ENCODE measurements at regions not wholly inside any gene's neighbourhood (a gene's known extent, or its start where the extent isn't known, plus 50 kb on each side); places are given as distances from the start of the nearest gene placed in this dataset.

DNA sequence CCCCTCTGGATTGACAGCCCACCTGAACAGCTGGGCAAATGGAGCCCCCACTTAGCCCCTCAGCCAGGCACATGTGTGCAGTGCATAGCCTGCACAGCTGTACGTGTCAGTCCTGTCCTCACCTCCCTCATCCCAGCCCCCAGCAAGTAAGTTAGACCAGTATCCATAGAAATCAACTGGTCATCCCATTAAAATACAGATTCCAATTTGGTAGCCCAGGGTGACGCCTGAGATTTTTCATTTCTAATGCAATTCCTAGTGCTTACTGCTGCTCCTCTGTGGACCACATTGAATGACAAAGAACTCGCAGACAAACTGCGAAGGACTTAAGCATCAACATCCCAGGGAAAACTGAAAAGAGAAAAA, 99.0 kb upstream of the GJB5 start:
- Histone ChIP-seq H3K4me3 (ENCODE audit: low read depth, low read length) (no peak overlapping the region), H3K27me3 (replicated peaks; ENCODE audit: control insufficient read depth, insufficient read depth, low read length) (no peaks in the 10 kb centered on the region), H3K4me1 (no peaks in the 10 kb centered on the region), H3K9me3 (no peaks in the 10 kb centered on the region), H3K36me3 (ENCODE audit: control insufficient read depth, insufficient read depth, low read length) (no peaks in the 10 kb centered on the region)
- intact Hi-C loops (cut with micrococcal nuclease; ENCODE audit: unreplicated experiment): no loop called here
- BruUV-seq (replicated peaks): no TSS peak
- no peaks in the 10 kb centered on the region for H3K4me1 Mint-ChIP-seq (ENCODE audit: low read depth, unreplicated experiment)
- ChIA-PET POLR2A (no interaction called here), CTCF (no interaction called here)
- TF ChIP-seq, protein P1, sequence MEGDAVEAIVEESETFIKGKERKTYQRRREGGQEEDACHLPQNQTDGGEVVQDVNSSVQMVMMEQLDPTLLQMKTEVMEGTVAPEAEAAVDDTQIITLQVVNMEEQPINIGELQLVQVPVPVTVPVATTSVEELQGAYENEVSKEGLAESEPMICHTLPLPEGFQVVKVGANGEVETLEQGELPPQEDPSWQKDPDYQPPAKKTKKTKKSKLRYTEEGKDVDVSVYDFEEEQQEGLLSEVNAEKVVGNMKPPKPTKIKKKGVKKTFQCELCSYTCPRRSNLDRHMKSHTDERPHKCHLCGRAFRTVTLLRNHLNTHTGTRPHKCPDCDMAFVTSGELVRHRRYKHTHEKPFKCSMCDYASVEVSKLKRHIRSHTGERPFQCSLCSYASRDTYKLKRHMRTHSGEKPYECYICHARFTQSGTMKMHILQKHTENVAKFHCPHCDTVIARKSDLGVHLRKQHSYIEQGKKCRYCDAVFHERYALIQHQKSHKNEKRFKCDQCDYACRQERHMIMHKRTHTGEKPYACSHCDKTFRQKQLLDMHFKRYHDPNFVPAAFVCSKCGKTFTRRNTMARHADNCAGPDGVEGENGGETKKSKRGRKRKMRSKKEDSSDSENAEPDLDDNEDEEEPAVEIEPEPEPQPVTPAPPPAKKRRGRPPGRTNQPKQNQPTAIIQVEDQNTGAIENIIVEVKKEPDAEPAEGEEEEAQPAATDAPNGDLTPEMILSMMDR (IDR thresholded peaks at IDR 0.05; ENCODE audit: insufficient read depth in 1 of 2, low read depth in 1 of 2, low read length in 1 of 2, severe bottlenecking in 1 of 2, unreplicated experiment in 1 of 2): no peak
- H3K4me3 Mint-ChIP-seq (ENCODE audit: unreplicated experiment): no peak overlapping the region
- H3K9me3 Mint-ChIP-seq (ENCODE audit: unreplicated experiment): no peaks in the 10 kb centered on the region
- H3K27me3 Mint-ChIP-seq (ENCODE audit: insufficient read depth, unreplicated experiment): peaks cover 11% of the 10 kb centered on the region
- H3K36me3 Mint-ChIP-seq (ENCODE audit: insufficient read depth, unreplicated experiment): no peaks in the 10 kb centered on the region
- no peak overlapping the region for H3K27ac Mint-ChIP-seq (ENCODE audit: unreplicated experiment)
- DNase-seq: no peak

GRCh38 chr1:34656299-34656698, 98.5 kb upstream of the GJB5 start:
- no peaks in the 10 kb centered on the region for H3K9me3 Mint-ChIP-seq (ENCODE audit: unreplicated experiment)
- Histone ChIP-seq H3K4me1 (no peaks in the 10 kb centered on the region), H3K4me3 (ENCODE audit: low read depth, low read length) (no peak overlapping the region), H3K9me3 (no peaks in the 10 kb centered on the region), H3K27me3 (replicated peaks; ENCODE audit: control insufficient read depth, insufficient read depth, low read length) (no peaks in the 10 kb centered on the region), H3K36me3 (ENCODE audit: control insufficient read depth, insufficient read depth, low read length) (no peaks in the 10 kb centered on the region)
- TF ChIP-seq, protein P1 (IDR thresholded peaks at IDR 0.05; ENCODE audit: insufficient read depth in 1 of 2, low read depth in 1 of 2, low read length in 1 of 2, severe bottlenecking in 1 of 2, unreplicated experiment in 1 of 2): no peak
- H3K36me3 Mint-ChIP-seq (ENCODE audit: insufficient read depth, unreplicated experiment): no peaks in the 10 kb centered on the region
- CTCF ChIA-PET: no interaction called here
- POLR2A ChIA-PET: no interaction called here
- no peak overlapping the region for H3K27ac Mint-ChIP-seq (ENCODE audit: unreplicated experiment)
- BruUV-seq (replicated peaks): no TSS peak
- intact Hi-C loops (cut with micrococcal nuclease; ENCODE audit: unreplicated experiment): no loop called here
- no peak for DNase-seq
- H3K27me3 Mint-ChIP-seq (ENCODE audit: insufficient read depth, unreplicated experiment): peaks cover 11% of the 10 kb centered on the region
- no peak overlapping the region for H3K4me3 Mint-ChIP-seq (ENCODE audit: unreplicated experiment)
- no peaks in the 10 kb centered on the region for H3K4me1 Mint-ChIP-seq (ENCODE audit: low read depth, unreplicated experiment)

- Histone ChIP-seq H3K27me3 (replicated peaks; ENCODE audit: control insufficient read depth, insufficient read depth, low read length) (no peaks in the 10 kb centered on the region), H3K4me1 (no peaks in the 10 kb centered on the region), H3K4me3 (ENCODE audit: low read depth, low read length) (no peak overlapping the region), H3K36me3 (ENCODE audit: control insufficient read depth, insufficient read depth, low read length) (no peaks in the 10 kb centered on the region), H3K9me3 (no peaks in the 10 kb centered on the region)
- H3K27ac Mint-ChIP-seq (ENCODE audit: unreplicated experiment): no peak overlapping the region
- TF ChIP-seq, protein P1 (IDR thresholded peaks at IDR 0.05; ENCODE audit: insufficient read depth in 1 of 2, low read depth in 1 of 2, low read length in 1 of 2, severe bottlenecking in 1 of 2, unreplicated experiment in 1 of 2): no peak
- no TSS peak for BruUV-seq (replicated peaks)
- no peaks in the 10 kb centered on the region for H3K9me3 Mint-ChIP-seq (ENCODE audit: unreplicated experiment)
- ChIA-PET POLR2A (no interaction called here), CTCF (no interaction called here)
- H3K27me3 Mint-ChIP-seq (ENCODE audit: insufficient read depth, unreplicated experiment): peaks cover 11% of the 10 kb centered on the region
- no peaks in the 10 kb centered on the region for H3K4me1 Mint-ChIP-seq (ENCODE audit: low read depth, unreplicated experiment)
- no peak overlapping the region for H3K4me3 Mint-ChIP-seq (ENCODE audit: unreplicated experiment)
- intact Hi-C loops (cut with micrococcal nuclease; ENCODE audit: unreplicated experiment): no loop called here
- no peak for DNase-seq
- H3K36me3 Mint-ChIP-seq (ENCODE audit: insufficient read depth, unreplicated experiment): no peaks in the 10 kb centered on the region
Measured at GRCh38 chr1:34656731-34657130, 98.1 kb upstream of the GJB5 start.
